ENCODE measurements at regions not wholly inside any gene's neighbourhood (a gene's known extent, or its start where the extent isn't known, plus 50 kb on each side); places are given as distances from the start of the nearest gene placed in this dataset.
A peak's percentile ranks its signal among the peaks of the same experiment; 100 is the strongest.

DNA sequence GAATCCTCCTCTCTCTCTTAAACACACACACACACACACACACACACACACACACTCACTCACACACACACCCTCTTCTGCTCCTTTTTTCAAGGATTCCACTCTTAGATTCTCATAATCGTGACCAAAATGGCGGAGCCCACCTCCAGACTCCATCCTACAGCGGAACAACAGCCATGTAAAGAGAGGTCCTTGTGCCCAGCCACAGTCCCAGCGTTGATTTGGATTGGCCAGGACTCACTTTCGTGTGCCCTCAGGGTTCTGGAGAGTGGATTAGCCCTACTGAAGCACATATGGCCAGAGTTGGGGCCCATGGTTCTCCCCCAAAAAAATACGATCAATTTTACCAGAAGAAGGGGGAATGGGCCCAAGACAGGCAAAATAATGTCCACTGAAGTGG lies 90.2 kb upstream of the SMNDC1 start (continued):
- no peak for TF ChIP-seq PHF21A (IDR thresholded peaks at IDR 0.05; ENCODE audit: borderline replicate concordance, low read depth)
- no peak for TF ChIP-seq ZNF77 (CRISPR knock-in tag; IDR thresholded peaks at IDR 0.05)

DNA sequence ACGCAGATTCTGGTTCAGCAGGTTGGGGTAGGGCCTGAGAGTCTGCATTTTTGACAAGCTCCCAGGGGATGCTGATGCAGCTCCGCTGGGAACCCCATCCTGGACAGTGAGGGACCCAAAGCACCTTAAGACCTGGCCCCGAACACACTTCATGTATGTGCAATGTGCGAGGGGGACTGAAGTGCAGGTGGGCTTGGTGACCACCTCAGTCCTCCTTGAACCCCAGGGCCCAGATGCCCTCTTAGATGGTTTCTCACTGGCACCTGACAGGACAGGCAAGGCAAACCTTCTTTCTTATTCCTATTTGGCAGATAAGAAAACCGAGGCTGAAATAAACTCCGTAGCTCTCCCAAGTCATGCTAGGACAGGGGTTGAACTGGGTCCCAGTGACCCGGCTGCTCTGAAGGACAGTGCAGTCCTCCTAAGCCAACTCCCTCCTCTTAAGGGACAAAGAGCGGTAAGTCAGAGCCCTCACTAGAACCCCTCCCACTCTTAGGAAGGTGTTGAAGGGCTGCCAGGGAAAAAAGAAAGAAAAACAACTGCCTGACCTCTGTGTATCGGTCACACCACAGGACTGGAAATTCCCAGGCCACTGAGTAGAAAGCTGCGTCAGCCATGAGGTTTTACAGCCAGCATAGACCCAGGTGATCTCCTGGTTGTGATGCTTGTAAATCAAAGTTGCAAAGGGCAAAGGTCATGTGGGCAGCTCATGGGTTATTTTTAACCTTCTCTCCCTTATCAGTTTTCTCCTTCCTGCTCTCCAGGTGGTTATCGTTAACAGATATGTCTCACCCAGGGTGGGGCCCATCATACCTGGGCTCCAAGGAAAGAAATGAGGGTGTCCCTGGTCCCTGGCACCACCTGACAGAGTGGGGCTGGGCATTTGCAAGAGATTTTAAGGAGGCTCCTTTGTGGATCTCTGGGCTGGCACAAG lies 90.9 kb upstream of the SMNDC1 start:
- BruUV-seq (replicated peaks) = no TSS peak
- Histone ChIP-seq H3K9ac (ENCODE audit: insufficient read depth in 1 of 2, low read depth in 2 of 2, low read length in 2 of 2) (no peak overlapping the region), H3K79me2 (ENCODE audit: control insufficient read depth, insufficient read depth, low read length) (no peaks in the 10 kb centered on the region), H3K27me3 (ENCODE audit: control insufficient read depth in 2 of 2, insufficient read depth in 2 of 2, low read length in 2 of 2) (peaks cover 2 to 27% of the 10 kb centered on the region in 2 experiments; a peak in 3 of 5 replicates), H3K9me3 (replicated peaks; ENCODE audit: control insufficient read depth, insufficient read depth, low read depth, low read length) (no peaks in the 10 kb centered on the region), H3K27ac (ENCODE audit: extremely low read depth, low read depth, low read length) (no peak overlapping the region), H3K36me3 (ENCODE audit: control insufficient read depth, insufficient read depth, low read length) (no peaks in the 10 kb centered on the region), H2AFZ (ENCODE audit: low read depth, low read length) (no peak overlapping the region), H3K4me2 (ENCODE audit: insufficient read depth, low read length) (no peak overlapping the region), H3K9me1 (ENCODE audit: control insufficient read depth, insufficient read depth, low read length) (no peaks in the 10 kb centered on the region), H3K4me1 (replicated peaks in 1 of 2; ENCODE audit: control insufficient read depth in 2 of 2, insufficient read depth in 2 of 2, low read length in 2 of 2) (peaks cover 0 to 11% of the 10 kb centered on the region in 2 experiments; a peak in 4 of 5 replicates), H3K4me3 (no peak overlapping the region), H4K20me1 (replicated peaks; ENCODE audit: control insufficient read depth, insufficient read depth, low read length) (no peaks in the 10 kb centered on the region; the same call in 1 of the 2 replicates)
- ATAC-seq (no peak), DNase-seq (ENCODE audit: extremely low read depth in 1 of 4, low spot score in 3 of 4) (peak in 3 of 4 experiments; percentile 27 to 44 (median 32)), FAIRE-seq (no peak)
- ChIA-PET CTCF (ENCODE audit: low intra/inter-chr PET ratio) (no interaction called here), POLR2A (no interaction called here)
- in situ Hi-C loops (cut with MboI) = no loop called here
- intact Hi-C loops (cut with micrococcal nuclease) = loop anchor here (5.0 kb wide), 1 partner anchor 38 kb away; no protein-coding TSS in a partner anchor
- 6% methylated on average over 9 of the region's 11 CpGs for WGBS (ENCODE audit: insufficient coverage, low coverage, missing lambda C conversion rate)
- TF ChIP-seq FOXJ2 (tag; IDR thresholded peaks at IDR 0.05) (0 out of 2 replicates have a peak, but pooled peaks have one; percentile 29), BACH1 (tag; IDR thresholded peaks at IDR 0.05) (peak; percentile 68; the same call in 1 of the 2 replicates), TEAD1 (CRISPR knock-in tag; IDR thresholded peaks at IDR 0.05) (no peak), HDAC2 (IDR thresholded peaks at IDR 0.05) (peak; percentile 27; the same call in 1 of the 2 replicates), CBFA2T3 (IDR thresholded peaks at IDR 0.05) (peak; percentile 69), MCM2 (IDR thresholded peaks at IDR 0.05; ENCODE audit: low read depth) (no peak), MEF2A (IDR thresholded peaks at IDR 0.05; ENCODE audit: control insufficient read depth, low read depth, low read length) (peak; percentile 88), JUN (IDR thresholded peaks at IDR 0.05; ENCODE audit: borderline replicate concordance, low read depth, low read length) (peak; percentile 36; the same call in 1 of the 2 replicates), JUN (CRISPR knock-in tag; IDR thresholded peaks at IDR 0.05; ENCODE audit: borderline replicate concordance) (no peak), ZNF165 (CRISPR knock-in tag; IDR thresholded peaks at IDR 0.05; ENCODE audit: borderline replicate concordance) (no peak), TEAD4 (IDR thresholded peaks at IDR 0.05; ENCODE audit: low read length) (peak; percentile 73), TEAD4 (CRISPR knock-in tag; IDR thresholded peaks at IDR 0.05; ENCODE audit: borderline replicate concordance) (no peak), TAL1 (IDR thresholded peaks at IDR 0.05) (peak; percentile 60), FOSL1 (tag; conservative IDR thresholded peaks at IDR 0.05) (0 out of 2 replicates have a peak, but pooled peaks have one; percentile 42), NR2C1 (IDR thresholded peaks at IDR 0.05) (peak; percentile 79), NR2C1 (tag; IDR thresholded peaks at IDR 0.05) (peak; percentile 92)
- TF ChIP-seq, protein P1, sequence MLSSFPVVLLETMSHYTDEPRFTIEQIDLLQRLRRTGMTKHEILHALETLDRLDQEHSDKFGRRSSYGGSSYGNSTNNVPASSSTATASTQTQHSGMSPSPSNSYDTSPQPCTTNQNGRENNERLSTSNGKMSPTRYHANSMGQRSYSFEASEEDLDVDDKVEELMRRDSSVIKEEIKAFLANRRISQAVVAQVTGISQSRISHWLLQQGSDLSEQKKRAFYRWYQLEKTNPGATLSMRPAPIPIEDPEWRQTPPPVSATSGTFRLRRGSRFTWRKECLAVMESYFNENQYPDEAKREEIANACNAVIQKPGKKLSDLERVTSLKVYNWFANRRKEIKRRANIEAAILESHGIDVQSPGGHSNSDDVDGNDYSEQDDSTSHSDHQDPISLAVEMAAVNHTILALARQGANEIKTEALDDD (IDR thresholded peaks at IDR 0.05) = no peak
- TF ChIP-seq, protein P2, sequence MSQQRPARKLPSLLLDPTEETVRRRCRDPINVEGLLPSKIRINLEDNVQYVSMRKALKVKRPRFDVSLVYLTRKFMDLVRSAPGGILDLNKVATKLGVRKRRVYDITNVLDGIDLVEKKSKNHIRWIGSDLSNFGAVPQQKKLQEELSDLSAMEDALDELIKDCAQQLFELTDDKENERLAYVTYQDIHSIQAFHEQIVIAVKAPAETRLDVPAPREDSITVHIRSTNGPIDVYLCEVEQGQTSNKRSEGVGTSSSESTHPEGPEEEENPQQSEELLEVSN (IDR thresholded peaks at IDR 0.05; ENCODE audit: borderline replicate concordance in 1 of 2, extremely low read depth in 1 of 2, insufficient read depth in 1 of 2, insufficient read length in 1 of 2, low read depth in 1 of 2, low read length in 1 of 2, poor library complexity in 1 of 2, severe bottlenecking in 1 of 2) = no peak

Measured in K562 (cell line).